ENCODE measurements at regions not wholly inside any gene's neighbourhood (a gene's known extent, or its start where the extent isn't known, plus 50 kb on each side); places are given as distances from the start of the nearest gene placed in this dataset.
A peak's percentile ranks its signal among the peaks of the same experiment; 100 is the strongest.

GRCh38 chr11:44443836-44444769 is 121.4 kb upstream of the CD82 start:
- Mint-ChIP-seq H3K4me1 (peaks cover 16 to 21% of the 10 kb centered on the region in 2 experiments), H3K36me3 (ENCODE audit: insufficient read depth in 1 of 3, low read depth in 3 of 3) (no peaks in the 10 kb centered on the region), H3K27me3 (ENCODE audit: low read depth) (peaks cover 27% of the 10 kb centered on the region), H3K9me3 (peaks cover 10 to 19% of the 10 kb centered on the region in 2 experiments), H3K4me3 (no peak overlapping the region), H3K27ac (no peak overlapping the region)
- Histone ChIP-seq H3K4me2 (ENCODE audit: insufficient read depth, insufficient read length, low read length) (no peak overlapping the region), H3K27ac (ENCODE audit: insufficient read length, low read depth, low read length) (no peak overlapping the region), H3K23ac (ENCODE audit: insufficient read length, low read depth, low read length) (no peak overlapping the region), H4K8ac (replicated peaks; ENCODE audit: insufficient read length, low read depth, low read length) (no peak overlapping the region), H3K79me1 (ENCODE audit: insufficient read depth, low read depth, low read length, poor library complexity, severe bottlenecking) (no peaks in the 10 kb centered on the region), H4K91ac (ENCODE audit: insufficient read length, low read depth, low read length) (no peak overlapping the region), H3K27me3 (ENCODE audit: insufficient read depth, low read length) (no peaks in the 10 kb centered on the region), H3K56ac (ENCODE audit: insufficient read length, low read depth, low read length) (no peak overlapping the region), H3K4me1 (ENCODE audit: insufficient read depth, low read length) (peaks cover 5% of the 10 kb centered on the region; the same call in 1 of the 2 replicates), H2BK20ac (ENCODE audit: low read depth, low read length, poor library complexity, severe bottlenecking) (no peak overlapping the region), H2AK5ac (ENCODE audit: insufficient read length, low read length) (no peak overlapping the region), H2BK15ac (ENCODE audit: low read depth, low read length) (no peak overlapping the region), H3K14ac (ENCODE audit: insufficient read depth, low read length) (no peak overlapping the region; the same call in 1 of the 2 replicates), H2AFZ (ENCODE audit: low read length) (no peak overlapping the region), H3K9me3 (ENCODE audit: control insufficient read depth, low read depth, low read length) (no peaks in the 10 kb centered on the region), H3K4ac (ENCODE audit: low read depth, low read length) (no peak overlapping the region), H2BK12ac (ENCODE audit: insufficient read length, low read depth, low read length) (peak overlapping the region; percentile 71), H3K23me2 (ENCODE audit: insufficient read length, low read depth, low read length, poor library complexity, severe bottlenecking) (no peaks in the 10 kb centered on the region), H2BK120ac (ENCODE audit: low read depth, low read length, poor library complexity, severe bottlenecking) (no peak overlapping the region), H3K79me2 (ENCODE audit: insufficient read depth, low read length) (no peaks in the 10 kb centered on the region), H3K9ac (ENCODE audit: extremely low read depth, insufficient read length, low read length) (no peak overlapping the region), H4K20me1 (ENCODE audit: control insufficient read depth, insufficient read depth, insufficient read length) (no peaks in the 10 kb centered on the region), H3K18ac (ENCODE audit: insufficient read length, low read depth, low read length) (no peak overlapping the region), H4K5ac (ENCODE audit: insufficient read length, low read depth, low read length) (no peak overlapping the region), H3T11ph (ENCODE audit: low read length) (no peak overlapping the region), H2BK5ac (ENCODE audit: insufficient read length, low read length) (no peak overlapping the region)
- WGBS (ENCODE audit: extremely low coverage, insufficient read length, low lambda C conversion rate) = no CpG with 5 or more reads among the region's 28 CpGs
- DNase-seq = peak; percentile 57
- peak; percentile 28; the same call in 2 of the 3 replicates for TF ChIP-seq CTCF (conservative IDR thresholded peaks at IDR 0.05)
